ENCODE measurements at regions not wholly inside any gene's neighbourhood (a gene's known extent, or its start where the extent isn't known, plus 50 kb on each side); places are given as distances from the start of the nearest gene placed in this dataset.
A peak's percentile ranks its signal among the peaks of the same experiment; 100 is the strongest.

DNA sequence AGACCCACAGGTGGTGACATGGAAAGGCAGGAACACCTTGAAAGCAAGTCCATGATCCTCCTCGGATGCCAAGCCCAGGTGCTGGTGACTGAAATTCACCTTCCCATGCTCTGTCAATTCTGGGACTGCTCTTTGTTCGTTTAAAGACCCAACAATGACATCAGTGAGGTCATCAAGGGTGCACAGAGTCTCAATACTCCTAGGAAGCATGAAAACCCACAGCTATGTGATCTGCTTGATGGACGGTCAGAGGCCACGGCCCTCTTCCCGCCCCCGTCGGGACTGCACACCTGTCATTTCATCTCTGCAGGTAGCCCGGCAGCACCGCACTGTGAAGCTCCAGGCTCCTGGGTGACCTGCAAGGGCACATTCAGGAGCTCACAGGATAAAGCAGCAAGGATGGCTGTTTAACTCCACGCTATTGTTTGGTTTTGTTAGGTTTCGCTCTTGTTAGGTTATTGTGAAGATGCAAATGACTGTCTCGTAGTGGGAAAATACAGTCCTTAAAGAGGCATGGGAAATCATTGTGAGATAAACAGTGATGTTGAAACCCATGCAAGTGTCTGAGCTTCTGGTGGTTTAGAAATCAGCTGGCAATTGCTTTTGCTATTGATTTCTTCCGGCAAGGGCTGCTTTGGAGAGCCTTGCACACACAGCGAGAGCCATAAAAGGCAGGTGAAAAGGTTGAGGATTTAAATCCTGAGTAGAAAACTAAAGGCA, 124.8 kb upstream of the AJAP1 start:
- DNase-seq (ENCODE audit: low spot score): no peak

DNA sequence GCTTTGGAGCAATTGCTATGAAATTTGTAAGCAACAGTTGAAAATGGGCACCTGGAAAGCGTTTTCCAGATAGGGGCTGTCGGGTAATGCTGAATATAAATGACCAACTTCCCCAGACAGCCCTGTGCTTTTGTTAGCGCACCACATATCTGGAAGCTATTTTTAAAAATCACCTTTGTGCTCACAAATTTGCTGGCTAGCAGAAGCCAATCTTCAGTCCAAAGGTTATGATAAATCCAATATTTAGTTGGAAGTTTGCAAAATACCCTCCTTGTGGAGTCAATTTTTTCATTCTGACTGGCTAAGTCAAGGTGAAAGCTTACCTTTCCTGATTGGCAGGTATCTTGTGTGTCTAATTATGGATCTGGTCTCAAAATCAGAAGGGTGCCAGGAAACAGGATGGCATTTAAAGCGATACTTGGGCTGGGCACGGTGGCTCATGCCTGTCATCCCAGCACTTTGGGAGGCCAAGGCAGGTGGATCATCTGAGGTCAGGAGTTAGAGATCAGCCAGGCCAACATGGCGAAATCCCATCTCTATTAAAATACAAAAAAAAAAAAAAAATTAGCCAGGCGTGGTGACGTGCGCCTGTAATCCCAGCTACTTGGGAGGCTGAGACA, 124.1 kb upstream of the AJAP1 start:
- DNase-seq (ENCODE audit: low spot score): no peak

DNA sequence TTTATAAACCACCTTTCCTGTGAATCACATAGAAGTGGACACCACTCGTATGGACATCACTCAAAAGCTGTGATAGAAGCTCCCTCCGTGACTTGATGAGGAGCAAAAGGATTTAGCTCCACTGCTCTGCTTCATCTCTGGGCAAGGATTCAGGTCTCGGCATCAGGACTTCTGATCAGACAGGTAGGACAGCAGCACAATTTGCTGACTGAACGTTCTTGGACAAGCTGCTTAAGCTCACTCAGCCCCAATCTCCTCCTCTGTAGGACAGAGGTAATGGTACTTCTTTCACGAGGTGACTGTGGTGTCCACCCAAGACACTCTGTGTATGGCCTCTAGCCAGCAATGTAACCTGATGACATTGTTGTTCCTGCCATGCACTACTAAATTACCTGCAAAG, 122.6 kb upstream of the AJAP1 start:
- no peak for DNase-seq (ENCODE audit: low spot score)

DNA sequence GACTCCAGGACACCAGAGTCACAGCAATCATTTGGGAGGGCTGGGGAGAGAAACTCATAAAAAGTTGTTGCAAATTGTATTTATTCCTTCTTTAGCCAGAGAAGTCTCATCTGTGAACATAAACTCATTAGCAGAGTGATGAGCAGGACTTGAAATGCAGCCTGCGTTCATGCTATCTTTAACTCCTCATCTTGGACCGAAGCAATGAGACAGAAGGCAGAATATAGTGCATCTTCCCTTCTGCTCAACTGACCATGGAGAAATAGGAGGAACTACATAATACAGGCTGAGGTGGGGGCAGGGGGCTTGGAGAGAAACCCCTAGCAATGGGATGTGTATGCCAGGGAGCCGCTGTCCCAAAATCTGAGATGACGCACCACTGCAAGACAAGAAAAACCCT, 121.8 kb upstream of the AJAP1 start:
- DNase-seq (ENCODE audit: low spot score): no peak

DNA sequence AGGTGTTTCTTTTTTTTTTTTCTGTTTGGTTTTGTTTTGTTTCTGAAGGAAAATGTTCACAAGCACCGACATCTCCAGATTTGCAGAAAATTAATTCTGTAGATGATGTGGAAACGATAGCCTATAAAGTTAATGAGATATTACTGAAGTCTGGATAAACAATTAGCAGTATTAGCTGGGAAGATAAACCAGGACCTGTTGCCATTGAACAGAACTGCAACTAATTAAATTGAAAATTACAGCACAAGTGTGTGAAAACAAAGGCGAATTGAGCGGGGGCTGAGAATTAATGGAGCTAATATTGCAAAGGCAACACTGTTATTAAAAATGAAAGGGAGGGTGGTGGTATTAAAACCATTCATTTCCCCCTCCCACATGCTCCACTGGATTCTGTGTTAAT, 107.5 kb upstream of the AJAP1 start:
- DNase-seq (ENCODE audit: low spot score): no peak

DNA sequence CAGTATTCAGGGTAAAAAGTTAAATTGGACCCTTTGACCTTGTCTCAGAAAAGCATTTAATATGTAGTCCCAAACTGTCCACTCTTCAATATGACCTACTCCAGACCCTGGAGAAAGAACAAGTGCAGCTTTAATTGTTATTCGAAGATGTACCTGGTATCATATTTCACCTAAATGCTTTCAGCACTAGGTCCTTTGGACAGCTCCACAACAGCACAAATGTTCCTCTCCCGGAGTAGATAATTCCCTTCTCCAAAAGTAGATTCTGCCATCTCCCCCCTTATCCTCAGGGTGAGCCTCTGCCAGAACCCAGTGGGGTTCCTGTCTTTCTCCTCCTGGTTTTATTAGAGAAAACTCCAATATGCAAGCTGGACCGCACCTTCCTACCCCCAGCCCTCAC, 104.5 kb upstream of the AJAP1 start:
- DNase-seq (ENCODE audit: low spot score): no peak

DNA sequence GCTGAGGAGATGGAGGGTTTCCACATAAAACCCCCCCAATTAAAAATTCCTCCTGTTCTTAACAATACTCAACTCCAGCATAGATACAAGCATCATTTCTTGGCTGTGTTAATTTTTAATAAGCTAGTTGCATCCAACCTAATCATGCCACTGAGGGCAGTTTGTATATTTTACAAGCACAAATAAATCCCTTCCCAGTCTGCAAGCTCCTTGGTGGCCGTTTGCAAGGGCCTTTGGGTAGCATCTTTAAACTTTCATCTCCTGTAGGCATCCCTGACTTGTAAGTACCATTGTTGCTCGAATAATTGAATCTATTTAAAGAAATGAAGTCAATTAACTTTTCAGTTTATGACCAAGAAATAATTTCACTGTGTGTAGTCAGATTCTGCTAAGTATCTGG, 103.5 kb upstream of the AJAP1 start:
- no peak for DNase-seq (ENCODE audit: low spot score)

DNA sequence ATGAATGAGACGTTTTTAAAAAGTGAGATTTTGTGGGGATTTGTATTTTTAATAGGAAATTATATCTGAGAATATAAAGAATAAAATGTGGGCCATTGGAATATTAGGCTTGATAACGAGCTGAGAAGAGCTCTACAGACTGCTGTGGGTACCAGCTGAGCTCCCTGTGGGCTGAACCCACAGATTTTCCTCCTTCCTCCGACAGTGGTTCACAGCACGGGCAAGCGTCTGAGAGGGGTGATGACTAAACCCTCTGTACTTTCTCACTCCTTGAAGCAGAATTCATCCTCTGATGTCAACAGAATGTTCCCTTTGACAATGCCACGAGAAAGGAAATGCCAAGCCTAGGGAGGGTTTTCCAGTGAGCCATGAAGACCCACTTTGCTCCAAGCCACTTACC, 102.7 kb upstream of the AJAP1 start:
- DNase-seq (ENCODE audit: low spot score): no peak

DNA sequence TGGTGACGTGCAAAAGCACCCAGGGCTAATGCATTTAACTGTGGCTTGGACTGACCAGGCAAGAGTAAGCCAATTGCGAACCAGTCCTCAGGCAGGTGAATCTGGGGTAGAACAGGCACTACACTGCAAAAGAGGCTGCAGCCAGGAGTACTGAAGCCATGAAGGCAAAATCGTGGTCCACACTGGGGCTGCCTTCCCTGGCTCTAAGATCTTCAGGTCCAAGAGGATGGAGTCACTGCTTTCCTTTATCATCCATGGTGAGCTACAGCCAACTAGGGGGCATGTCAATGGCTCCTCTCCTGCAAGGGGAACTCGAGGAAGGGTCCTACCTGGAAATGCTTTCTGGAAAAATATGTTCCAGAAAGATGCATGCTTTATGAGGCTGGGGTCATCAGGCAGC, 100.6 kb upstream of the AJAP1 start:
- no peak for DNase-seq (ENCODE audit: low spot score)

DNA sequence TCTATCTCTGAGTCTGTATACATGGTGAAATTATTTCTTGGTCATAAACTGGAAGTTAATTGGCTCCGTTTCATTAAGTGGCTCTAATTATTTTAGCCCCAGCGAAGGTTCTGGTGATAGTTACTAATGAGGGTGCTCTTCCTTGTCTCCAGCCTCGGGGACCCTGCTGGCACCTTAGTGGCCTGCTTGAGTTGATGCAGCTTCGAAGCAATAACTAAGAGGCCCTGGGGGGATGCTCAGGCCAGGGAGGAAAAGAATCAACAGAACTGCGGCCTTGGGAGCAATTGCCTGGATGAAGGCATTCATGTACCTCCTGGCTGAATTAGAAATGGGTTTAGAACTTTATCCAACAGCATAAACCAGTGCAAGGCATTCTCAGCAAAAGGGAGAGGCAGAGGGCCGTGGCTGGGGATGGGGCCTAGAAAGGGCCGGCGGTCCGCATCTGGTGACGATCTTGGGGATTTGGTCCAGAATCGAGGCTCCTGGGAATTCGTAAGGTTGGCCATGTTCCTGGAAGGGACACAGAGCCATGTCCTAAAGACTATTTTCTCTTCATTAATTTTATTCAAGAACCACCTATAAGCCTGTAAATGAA, 100.0 kb upstream of the AJAP1 start:
- no peak for DNase-seq (ENCODE audit: low spot score)

DNA sequence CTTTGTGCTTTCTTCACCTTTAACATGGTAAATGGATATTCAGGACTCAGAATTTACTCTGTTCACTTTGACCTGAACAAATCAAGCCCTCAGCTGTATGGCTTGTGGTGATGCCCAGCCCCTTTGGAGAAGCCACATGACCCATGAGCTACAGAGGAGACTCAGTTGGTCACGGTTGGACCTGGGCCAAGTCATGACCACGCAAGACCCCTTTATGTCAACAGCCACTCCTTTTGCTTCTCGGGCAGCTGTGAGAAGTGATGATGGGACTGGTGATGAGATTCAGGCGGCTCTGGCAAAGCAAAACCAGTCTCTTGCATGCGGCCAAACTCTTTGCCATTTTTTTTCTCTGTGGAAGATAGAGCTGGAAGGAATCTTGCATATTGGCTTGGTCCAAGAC, 96.5 kb upstream of the AJAP1 start:
- no peak for DNase-seq (ENCODE audit: low spot score)

DNA sequence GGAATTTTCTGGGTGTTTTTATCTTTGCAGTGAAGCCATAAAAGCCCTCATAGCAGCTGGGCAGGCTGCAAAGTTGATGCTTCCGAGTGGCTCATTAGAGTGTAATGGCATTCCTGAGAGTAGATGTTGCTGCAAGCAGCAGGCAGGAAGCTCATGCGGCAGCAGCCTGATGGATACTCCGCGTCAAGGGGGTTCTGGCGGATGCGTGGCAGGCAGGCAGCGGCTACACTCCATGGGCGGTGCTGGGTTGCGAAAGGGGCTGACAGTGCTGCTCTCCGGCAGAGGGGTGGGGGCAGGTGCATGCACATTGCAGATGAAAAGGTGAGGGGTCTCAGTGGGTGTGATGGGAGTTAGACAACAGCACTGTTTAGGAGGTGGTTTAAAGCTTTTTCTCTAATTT, 93.2 kb upstream of the AJAP1 start:
- no peak for DNase-seq (ENCODE audit: low spot score)

DNA sequence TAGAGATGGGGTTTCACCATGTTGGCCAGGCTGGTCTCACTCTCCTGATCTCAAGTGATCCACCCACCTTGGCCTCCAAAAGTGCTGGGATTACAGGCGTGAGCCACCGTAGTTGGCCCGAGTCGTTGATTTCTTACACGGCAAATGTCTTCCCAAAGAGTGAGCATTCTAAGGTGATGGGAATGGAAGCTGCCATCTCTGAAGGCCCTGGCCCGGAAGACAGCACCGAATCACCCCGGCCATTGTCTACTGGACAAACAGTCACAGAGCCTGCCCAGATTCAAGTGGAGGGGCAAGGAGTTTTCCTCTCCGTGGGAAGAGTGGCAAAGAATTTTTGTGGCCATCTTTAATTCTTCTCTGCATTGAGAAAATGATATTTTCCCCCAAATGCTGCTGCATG, 92.1 kb upstream of the AJAP1 start:
- no peak for DNase-seq (ENCODE audit: low spot score)

DNA sequence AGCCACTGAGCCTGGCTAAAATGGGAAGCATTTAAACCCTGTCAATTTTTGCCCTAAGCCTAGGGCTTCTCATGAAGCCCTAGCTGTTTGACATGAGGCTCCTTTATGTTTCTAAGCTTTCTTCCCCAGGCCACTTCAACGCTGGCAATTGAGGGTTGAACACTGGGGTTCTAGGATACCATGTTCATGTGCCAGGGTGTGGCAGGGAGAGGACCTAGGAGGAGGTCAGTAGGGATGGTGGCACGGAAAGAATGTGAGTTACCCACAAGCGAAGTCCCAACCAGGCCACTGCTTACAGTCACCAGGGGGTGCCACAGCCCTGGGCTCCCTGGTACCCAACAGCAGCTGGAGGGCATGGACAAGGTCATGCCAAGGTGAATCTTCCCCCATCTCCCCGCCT, 90.8 kb upstream of the AJAP1 start:
- DNase-seq (ENCODE audit: low spot score): no peak

DNA sequence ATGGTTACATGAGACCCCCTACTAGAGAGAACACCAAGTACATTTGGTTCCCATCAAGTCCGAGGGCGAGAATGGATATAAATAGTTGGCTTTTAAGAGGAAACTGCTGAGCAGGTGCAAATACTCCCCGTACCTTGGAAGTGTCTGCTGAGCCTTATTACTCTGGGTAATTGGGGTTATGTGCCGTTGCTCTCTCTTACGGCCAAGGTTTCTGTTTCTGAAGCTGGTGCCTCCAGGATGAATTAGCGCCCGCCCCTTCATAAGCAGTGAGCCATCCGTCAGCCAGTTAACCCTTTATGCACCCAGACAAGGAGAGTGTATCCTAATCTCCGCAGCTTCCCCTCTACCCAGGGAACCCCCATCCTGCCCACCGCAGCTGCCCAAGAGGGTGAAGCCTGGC, 90.4 kb upstream of the AJAP1 start:
- no peak for DNase-seq (ENCODE audit: low spot score)

DNA sequence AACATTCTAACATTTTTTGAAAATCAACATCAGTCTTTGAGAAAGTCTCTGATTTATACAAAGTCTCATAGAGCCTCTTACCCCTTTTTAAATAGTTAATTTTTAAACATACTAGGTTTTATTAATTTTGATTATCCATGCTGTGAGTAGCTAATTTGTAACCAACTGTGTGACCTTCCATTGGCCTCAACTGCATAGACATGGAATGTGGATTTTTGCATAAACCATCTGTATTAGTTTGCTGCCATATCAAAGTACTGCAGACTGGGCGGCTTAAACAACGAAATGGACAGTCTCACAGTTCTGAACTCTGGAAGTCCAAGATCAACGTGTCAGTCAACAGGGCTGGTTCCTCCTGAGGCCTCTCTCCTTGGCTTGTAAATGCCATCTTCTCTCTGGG, 89.2 kb upstream of the AJAP1 start:
- DNase-seq (ENCODE audit: low spot score): no peak

DNA sequence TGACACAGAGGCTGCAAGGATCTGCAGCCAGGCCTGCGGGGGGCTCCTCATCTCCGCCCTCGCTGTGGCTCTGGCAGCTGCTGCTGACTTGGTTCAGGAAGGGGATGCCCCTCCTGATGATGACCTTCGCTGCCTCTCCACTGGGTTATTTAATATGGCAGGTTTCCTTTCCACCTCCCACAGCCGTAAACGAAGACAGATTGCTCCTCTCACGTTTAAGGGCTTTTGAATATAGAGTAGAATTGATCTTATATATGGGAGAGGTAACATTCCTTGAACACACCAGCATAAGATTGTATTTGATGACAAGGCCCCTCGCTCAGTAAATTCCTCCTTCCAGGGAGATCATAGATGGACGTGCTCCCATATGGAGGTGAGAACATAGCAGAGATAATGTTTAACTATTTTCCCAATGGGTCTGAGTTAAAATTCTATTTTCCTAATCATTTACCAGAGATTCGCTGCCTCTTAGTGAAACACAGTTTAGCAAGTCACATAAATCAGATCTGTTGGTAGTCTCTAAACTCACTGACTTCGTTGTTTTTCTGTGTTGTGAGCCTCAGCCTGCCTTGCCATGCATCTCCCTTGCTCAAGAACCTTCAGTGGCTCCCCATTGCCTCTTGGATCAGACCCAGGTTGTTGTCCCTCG, 88.5 kb upstream of the AJAP1 start:
- DNase-seq (ENCODE audit: low spot score): no peak

DNA sequence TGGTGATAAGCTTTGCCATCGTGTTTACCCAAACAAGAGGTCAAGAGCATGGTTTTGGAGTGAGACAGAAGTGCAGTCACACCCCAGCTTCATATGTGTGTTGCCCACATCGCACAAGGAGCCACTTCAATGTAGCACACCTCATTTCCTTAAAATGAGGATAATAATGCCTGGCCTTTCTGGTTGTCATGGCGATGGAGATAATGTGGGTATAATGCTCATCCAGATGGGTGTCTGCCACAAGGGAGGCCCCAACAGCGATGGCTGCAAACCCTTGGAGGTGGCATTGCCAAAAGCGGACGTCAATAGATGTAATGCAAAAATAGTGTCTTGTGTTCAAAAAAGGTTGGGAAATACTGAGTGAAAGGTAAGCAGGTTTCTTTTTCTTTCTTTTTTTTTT, 83.1 kb upstream of the AJAP1 start:
- no peak for DNase-seq (ENCODE audit: low spot score)

DNA sequence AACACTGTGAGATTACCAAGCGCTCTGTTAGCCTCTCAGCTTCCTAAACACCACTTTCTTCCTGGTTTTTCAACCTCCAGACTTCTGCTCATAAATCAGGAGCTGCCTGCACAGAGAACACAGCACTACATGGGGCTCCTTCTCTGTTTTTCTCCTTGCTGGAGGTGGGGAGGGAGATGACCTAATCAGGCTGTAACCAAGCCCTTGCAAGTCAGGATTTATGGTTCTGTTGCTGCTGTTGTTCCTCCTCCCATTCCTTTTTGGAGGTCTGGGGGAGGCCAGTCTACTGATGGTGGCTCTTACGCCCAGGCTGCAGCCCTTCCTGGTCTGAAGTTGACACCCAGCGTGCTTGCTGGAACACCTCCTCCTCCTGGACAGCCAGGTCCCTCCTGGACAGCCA, 80.9 kb upstream of the AJAP1 start:
- no peak for DNase-seq (ENCODE audit: low spot score)

DNA sequence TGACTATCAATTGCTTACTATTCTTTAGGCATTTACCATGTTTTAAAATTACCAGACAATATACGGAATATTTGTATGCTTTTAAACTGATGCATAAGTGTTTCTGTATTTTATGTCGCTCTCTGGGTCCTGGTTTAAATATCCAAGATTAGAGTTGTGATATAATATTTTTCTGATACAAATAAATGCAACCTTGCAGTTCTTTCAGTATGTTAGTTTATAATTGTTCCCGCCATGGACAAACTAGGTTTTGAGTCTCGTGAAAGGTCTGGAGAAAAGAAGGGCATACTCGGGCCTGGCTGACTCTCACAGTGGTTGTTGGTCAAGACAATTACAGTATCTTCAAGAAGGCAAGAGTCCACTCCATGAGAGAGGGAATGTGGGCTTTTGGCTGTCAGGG, 72.6 kb upstream of the AJAP1 start:
- DNase-seq (ENCODE audit: low spot score): no peak

DNA sequence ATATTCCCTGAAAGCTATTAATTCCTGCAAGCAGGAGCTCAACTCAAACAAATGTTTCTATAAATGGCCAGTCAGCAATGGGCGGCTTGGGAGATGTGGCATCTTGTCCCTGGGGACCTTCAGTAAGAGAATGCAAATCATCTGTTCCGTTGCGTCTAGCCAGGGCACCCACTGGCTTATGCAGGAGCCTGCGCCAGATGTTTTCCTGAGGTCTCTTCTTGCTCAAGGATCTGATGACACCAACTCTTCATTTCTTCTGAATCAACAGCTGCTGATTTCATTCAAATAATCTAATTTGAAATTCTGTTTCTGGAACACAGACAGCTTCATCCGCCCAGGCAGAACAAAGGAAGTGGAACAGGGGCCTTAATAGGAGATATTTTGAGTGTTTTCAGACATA, 70.0 kb upstream of the AJAP1 start:
- no peak for DNase-seq (ENCODE audit: low spot score)

DNA sequence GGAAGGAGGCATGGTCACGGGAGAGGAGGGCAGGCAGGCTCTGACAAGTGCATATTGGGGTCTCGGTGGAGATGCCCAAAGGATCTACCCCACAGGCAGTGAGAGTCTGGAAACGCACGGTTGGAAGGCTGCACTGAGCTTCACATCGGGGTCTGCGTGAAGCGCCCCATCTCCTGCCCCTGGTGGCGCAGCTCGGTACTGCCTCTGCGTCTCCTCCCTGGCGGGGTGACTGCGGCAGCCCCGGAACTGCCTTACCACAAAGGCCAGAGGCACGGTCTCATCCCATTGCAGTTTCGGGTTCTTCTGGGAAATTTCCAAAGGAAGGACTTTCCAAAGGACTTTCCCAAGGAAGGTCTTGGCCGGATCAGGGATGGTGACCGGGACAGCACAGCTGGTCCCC, 69.2 kb upstream of the AJAP1 start:
- DNase-seq (ENCODE audit: low spot score): peak; percentile 24

DNA sequence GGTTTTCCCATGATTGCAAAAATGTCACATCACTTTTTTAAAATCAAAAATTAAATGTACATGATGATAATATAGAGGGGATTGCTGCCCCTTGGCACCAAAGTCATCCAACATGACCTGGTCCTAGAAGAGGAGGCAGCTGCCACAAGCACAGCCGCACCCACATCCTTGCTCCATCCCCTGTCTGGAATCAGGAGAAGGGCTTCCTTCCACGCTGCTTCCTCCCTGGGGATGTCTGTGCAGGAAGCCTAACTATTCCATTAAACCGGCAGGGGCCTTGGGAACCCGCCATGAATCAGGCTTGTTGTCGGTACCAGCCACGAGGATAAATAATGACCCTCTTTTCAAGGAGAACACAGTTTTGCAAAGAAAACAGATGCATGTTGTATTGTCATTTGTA, 68.7 kb upstream of the AJAP1 start:
- DNase-seq (ENCODE audit: low spot score): no peak

All from HuH-7.5 (cell line).